ENCODE measurements at regions not wholly inside any gene's neighbourhood (a gene's known extent, or its start where the extent isn't known, plus 50 kb on each side); places are given as distances from the start of the nearest gene placed in this dataset.

GRCh38 chr10:78386509-78386908 is 352.8 kb downstream of the RPS24 start:
- no peak for TF ChIP-seq ZFX (IDR thresholded peaks at IDR 0.05; ENCODE audit: borderline replicate concordance)
- TF ChIP-seq CTCF (IDR thresholded peaks at IDR 0.05): no peak

Measured in 22Rv1 (cell line).